IPS-20b (cell line): ENCODE measurements at regions not wholly inside any gene's neighbourhood (a gene's known extent, or its start where the extent isn't known, plus 50 kb on each side); places are given as distances from the start of the nearest gene placed in this dataset.
"Not testable (repeated sequence)": the region's sequence is repeated elsewhere in the genome, so short reads cannot be mapped to it uniquely, and the experiment has no call there.

Experiments
- H3K27ac ChIP-seq: one replicate; pipeline ENCODE4 v1.5.1; 2013; ENCODE audit warnings: low read length
- H3K27me3 ChIP-seq: 2 replicates; pipeline ENCODE4 v1.6.1; 2013; ENCODE audit warnings: mild to moderate bottlenecking, low read length, inconsistent platforms; ENCODE audit not compliant: insufficient read depth
- H3K36me3 ChIP-seq: 2 replicates; pipeline ENCODE4 v1.6.1; 2013; ENCODE audit warnings: low read depth, mild to moderate bottlenecking, inconsistent platforms, low read length, moderate library complexity; ENCODE audit not compliant: insufficient read depth
- H3K4me1 ChIP-seq: 2 replicates; pipeline ENCODE4 v1.6.1; 2013; ENCODE audit warnings: mild to moderate bottlenecking, control low read depth, inconsistent platforms, low read length, moderate library complexity; ENCODE audit not compliant: insufficient read depth
- H3K4me3 ChIP-seq: 2 replicates; pipeline ENCODE4 v1.5.1; 2013; ENCODE audit warnings: mild to moderate bottlenecking, low read length, inconsistent platforms
- H3K9ac ChIP-seq: 2 replicates; pipeline ENCODE4 v1.6.1; 2013; ENCODE audit warnings: low read depth, mild to moderate bottlenecking, inconsistent platforms, low read length, moderate library complexity
- H3K9me3 ChIP-seq: 2 replicates; pipeline ENCODE4 v1.6.1; 2013; ENCODE audit warnings: mild to moderate bottlenecking, low read depth, low read length, inconsistent platforms; ENCODE audit not compliant: insufficient read depth

DNA sequence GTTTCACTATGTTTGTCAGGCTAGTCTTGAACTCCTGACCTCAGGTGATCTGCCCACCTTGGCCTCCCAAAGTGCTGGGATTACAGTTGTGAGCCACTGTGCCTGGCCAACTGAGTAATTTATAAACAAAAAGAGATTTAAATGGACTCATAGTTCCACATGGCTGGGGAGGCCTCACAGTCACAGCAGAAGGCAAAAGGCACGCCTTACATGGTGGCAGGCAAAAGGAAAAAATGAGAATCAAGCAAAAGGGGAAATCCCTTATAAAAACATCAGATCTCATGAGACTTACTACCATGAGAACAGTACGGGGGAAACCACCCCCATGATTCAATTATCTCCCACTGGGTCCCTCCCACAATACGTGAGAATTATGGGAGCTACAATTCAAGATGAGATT is 73.2 kb upstream of the TIAM1 start:
- H3K36me3 ChIP-seq, H3K27ac ChIP-seq, H3K9ac ChIP-seq, H3K4me3 ChIP-seq, H3K4me1 ChIP-seq, H3K9me3 ChIP-seq, H3K27me3 ChIP-seq: not testable (repeated sequence)

DNA sequence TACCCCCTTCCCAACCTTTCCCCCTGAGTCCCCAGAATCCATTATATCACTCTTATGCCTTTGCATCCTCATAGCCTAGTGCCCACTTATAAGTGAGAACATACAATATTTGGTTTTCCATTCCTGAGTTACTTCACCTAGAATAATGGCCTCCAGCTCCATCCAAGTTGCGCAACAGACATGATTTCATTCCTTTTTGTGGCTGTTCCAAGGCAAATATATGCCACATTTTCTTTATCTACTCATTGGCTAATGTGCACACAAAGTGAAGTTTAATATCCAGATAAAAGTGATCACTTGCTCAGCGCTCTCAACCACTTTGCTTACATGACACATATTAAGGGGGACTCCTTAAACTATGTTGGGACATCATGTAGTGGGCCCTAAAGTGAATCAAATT is 72.4 kb upstream of the TIAM1 start:
- Histone ChIP-seq H3K27me3 (no peaks in the 10 kb centered on the region), H3K4me1 (0 out of 2 replicates have a peak, but pooled peaks cover 5% of the 10 kb centered on the region), H3K4me3 (no peak overlapping the region), H3K9ac (no peak overlapping the region), H3K27ac (no peak overlapping the region), H3K36me3 (no peaks in the 10 kb centered on the region), H3K9me3 (no peaks in the 10 kb centered on the region)

DNA sequence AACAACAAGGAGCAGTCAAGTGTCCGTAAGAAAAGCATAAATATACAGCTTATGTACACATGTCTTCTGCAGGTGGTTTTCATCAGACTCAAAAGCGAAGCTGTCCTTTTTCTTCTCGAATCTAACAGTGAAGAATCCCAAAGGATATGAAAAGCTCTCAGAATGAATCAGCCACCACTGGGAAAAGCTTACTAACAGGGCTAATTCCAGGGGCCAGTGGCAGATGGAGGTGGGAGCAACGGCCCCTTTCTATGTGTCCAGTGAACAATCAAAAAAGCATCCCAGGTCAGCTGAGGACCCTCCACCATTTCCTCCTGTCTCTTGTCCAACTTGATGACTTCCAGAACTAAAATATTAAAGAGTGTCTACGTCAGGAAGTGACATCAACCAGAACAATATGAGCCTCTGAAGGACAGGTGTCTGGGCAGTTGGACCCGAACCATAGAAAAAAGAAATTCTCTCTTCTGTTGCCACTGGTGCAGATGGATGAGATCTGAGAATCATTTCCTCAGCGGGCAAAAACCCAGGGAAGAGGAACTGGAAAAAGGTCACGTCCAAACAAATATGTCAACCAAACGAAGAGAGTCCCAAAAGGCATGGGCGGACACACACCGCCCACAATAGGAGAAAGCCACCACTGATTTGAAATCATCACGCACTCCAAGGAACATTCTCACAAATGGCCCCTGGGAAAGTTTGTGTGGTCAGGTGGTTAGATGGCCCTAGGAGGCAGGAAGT is 70.4 kb upstream of the TIAM1 start:
- Histone ChIP-seq H3K4me3 (no peak overlapping the region), H3K4me1 (0 out of 2 replicates have a peak, but pooled peaks cover 5% of the 10 kb centered on the region), H3K36me3 (no peaks in the 10 kb centered on the region), H3K9me3 (no peaks in the 10 kb centered on the region), H3K27ac (no peak overlapping the region), H3K27me3 (no peaks in the 10 kb centered on the region), H3K9ac (no peak overlapping the region)

DNA sequence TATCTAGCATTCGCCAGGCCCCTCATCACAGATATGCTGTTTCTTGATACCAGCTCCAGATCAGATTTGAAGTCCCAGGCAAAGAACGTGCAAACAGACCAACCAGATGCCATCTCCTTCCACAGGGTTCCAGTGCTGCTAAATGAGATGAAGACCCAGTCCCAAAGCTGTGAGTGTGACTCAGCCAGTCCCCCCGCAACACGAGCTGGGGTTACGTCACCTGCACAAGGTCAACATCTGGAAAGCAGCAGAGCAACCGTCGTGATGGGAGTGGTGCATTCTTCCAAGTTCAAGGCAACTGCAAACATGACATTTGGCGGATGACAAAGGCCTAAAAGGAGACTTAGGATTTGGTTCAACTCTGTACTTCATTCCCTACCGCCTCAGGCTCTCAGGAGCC is 69.6 kb upstream of the TIAM1 start:
- H3K36me3 ChIP-seq: no peaks in the 10 kb centered on the region
- no peak overlapping the region for H3K27ac ChIP-seq
- H3K4me1 ChIP-seq: 0 out of 2 replicates have a peak, but pooled peaks cover 5% of the 10 kb centered on the region
- H3K4me3 ChIP-seq: no peak overlapping the region
- H3K27me3 ChIP-seq: no peaks in the 10 kb centered on the region
- no peaks in the 10 kb centered on the region for H3K9me3 ChIP-seq
- H3K9ac ChIP-seq: no peak overlapping the region

DNA sequence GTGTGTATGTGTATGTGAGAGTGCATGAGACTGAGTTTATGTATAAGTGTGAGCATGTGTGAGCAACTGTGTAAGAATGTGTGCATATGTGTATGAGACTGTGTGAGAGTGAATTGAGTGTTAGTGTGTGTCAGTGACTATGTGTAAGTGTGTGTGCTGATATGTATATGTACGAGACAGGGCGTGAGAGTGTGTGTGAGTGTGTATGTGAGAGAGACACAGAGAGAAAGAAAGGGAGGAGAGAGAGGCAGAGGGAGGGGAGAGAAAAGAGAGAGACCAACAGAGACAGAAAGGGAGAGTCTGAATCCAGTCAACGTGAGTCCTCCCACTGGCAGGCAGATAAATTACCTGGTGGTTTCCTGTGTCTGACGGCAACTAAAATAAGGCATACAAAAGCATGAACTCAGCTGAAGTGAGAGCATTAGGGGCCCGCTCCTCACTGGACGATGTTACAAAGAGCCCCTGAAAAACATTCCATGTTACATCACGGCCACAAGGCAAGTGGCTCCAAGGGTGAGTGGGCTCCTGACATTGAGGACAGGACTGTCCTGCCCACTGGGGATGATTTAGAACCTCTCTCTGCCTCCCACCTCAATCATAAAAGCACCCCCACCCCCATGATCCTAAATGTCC is 66.6 kb upstream of the TIAM1 start:
- no peak overlapping the region for H3K4me3 ChIP-seq
- no peak overlapping the region for H3K27ac ChIP-seq
- H3K27me3 ChIP-seq: no peaks in the 10 kb centered on the region
- H3K36me3 ChIP-seq: no peaks in the 10 kb centered on the region
- H3K9ac ChIP-seq: no peak overlapping the region
- H3K4me1 ChIP-seq: no peaks in the 10 kb centered on the region
- no peaks in the 10 kb centered on the region for H3K9me3 ChIP-seq

DNA sequence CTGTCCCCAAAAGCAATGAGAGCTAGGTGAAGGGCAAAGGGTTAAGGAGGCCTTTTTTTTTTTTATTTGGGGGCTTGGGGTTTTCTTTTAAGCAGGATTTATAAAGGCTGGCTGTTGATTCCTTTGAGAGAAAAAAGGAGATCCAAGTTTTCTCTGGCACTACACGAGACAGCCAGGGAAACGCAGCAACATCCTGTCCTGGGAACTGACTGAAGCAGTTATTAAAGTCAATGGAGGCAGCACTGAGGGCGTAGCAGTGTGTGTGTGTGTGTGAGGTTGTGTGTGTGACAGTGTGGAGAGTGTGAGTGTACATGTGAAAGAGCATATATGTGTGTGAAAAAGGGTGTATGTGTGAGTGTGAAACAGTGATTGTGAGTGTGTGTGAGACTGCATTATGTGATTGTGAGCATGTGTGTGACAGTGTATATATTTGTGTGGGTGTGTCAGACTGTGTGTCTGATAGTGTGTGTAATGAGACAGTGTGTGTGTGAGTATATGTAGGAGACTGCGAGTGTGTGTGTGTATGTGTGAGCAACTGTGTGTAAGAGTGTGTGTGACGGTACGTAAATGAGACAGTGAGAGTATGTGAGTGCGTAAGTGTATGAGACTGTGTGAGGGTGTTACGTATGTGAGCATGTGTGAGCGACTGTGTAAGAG is 65.9 kb upstream of the TIAM1 start:
- H3K9ac ChIP-seq: no peak overlapping the region
- no peaks in the 10 kb centered on the region for H3K9me3 ChIP-seq
- H3K27me3 ChIP-seq: no peaks in the 10 kb centered on the region
- H3K4me3 ChIP-seq: no peak overlapping the region
- no peaks in the 10 kb centered on the region for H3K36me3 ChIP-seq
- no peak overlapping the region for H3K27ac ChIP-seq
- no peaks in the 10 kb centered on the region for H3K4me1 ChIP-seq

DNA sequence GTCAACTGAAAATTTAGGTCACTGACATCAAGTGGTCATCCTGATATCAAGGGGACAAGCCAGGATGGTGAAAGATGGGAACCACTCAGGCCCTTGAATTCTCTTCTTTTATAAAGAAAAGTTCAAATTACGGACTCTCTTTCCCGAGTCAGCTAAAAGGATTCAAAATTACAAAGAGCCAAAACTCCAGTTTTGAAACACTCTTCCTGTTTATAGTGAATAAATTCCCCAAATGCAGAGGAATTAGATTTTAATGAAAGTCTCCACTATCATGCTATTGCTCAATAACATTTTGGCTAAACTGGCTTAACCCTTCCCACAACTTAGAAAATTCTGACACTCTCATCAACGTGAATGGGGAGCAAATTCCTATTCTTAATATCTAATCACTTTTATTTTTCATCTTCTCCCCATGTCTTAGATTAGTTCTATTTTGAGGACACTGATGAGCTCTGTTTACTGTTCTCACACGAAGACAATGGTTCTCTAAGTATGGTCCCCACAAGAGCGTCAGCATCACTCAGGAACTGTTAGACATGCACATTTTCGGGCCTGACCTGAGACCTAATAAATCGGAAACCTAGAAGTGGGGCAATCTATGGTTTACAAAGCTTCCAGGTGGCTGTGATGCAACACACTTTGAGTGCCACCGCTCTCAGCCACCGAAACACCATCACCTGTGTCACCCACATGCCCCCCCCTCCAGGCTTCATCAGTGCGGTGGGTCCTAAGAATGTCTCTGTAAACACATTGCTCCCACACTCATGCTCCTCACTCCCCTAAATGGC is 64.4 kb upstream of the TIAM1 start:
- H3K9me3 ChIP-seq: no peaks in the 10 kb centered on the region
- H3K27ac ChIP-seq: no peak overlapping the region
- no peak overlapping the region for H3K9ac ChIP-seq
- no peak overlapping the region for H3K4me3 ChIP-seq
- no peaks in the 10 kb centered on the region for H3K36me3 ChIP-seq
- no peaks in the 10 kb centered on the region for H3K4me1 ChIP-seq
- H3K27me3 ChIP-seq: no peaks in the 10 kb centered on the region

DNA sequence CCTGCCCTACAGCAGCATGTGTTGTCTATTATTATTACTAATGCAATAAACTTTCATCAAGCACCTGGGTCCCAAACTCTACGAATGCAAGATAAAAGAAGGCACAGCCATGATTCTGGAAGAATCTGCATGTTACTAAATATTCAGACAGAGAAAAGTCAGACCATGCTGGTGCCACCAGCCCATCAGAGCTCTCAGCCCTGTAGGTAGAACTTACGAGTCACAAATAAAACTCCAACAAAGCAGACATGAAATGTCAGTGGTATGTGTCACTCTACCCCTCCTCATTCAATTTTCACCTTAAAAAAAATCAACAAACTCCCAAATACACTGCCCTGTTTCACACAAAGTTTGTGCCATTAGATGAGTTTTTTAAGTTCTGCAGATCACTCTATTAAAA is 62.4 kb upstream of the TIAM1 start:
- Histone ChIP-seq H3K9me3 (no peaks in the 10 kb centered on the region), H3K36me3 (no peaks in the 10 kb centered on the region), H3K27ac (no peak overlapping the region), H3K4me1 (no peaks in the 10 kb centered on the region), H3K9ac (no peak overlapping the region), H3K27me3 (no peaks in the 10 kb centered on the region), H3K4me3 (no peak overlapping the region)

DNA sequence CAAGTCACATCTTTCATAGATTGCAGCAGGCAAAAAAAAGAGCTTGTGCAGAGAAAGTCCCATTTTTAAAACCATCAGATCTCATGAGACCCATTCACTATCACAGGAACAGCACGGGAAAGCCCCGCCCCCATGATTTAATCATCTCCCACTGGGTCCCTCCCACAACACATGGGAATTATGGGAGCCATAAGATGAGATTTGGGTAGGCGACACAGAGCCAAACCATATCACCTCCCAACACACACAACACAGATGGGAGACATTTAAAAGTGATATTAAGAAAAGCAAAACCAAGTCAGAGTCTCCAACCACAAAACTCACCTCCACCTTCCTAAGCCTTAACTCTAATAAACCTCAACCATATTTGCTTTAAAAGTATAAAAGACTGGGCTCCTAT is 61.5 kb upstream of the TIAM1 start:
- Histone ChIP-seq H3K36me3 (no peaks in the 10 kb centered on the region), H3K9ac (no peak overlapping the region), H3K27ac (no peak overlapping the region), H3K27me3 (no peaks in the 10 kb centered on the region), H3K4me3 (no peak overlapping the region), H3K9me3 (no peaks in the 10 kb centered on the region), H3K4me1 (0 out of 2 replicates have a peak, but pooled peaks cover 4% of the 10 kb centered on the region)

DNA sequence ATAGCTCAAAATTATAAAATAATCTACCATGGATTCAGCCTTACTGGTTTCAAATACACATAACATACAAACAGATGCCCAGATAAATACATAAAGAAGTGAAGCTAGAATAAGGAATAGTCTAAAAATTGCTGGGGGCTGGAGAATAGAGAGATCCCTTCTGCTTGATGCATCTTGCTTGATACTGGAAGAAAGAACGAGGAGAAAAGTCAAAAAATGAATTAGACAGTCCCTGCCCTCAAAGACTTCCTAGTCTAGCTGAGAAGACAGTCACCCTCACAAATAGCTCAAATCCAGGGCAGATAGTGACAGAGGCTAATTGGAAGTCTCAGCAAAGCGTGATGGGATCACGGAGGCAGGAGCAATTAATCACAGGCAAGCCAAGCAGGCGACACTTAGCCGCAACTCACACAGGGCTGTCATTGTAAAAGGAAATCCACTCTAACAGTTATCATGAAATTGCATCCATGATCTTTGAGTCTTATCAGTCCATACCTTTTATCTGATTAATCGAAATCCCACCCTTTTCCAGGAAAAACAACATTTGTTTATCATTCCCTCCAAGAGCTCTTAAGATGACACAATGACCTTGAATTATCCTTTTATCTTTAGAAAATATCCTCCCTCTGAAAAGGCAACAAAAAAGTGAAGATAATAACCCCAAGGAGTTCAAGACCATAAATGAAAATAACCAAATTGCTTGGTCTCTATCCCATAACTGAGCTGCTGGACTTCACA is 59.7 kb upstream of the TIAM1 start:
- H3K9ac ChIP-seq: no peak overlapping the region
- H3K4me1 ChIP-seq: 0 out of 2 replicates have a peak, but pooled peaks cover 4% of the 10 kb centered on the region
- no peak overlapping the region for H3K27ac ChIP-seq

DNA sequence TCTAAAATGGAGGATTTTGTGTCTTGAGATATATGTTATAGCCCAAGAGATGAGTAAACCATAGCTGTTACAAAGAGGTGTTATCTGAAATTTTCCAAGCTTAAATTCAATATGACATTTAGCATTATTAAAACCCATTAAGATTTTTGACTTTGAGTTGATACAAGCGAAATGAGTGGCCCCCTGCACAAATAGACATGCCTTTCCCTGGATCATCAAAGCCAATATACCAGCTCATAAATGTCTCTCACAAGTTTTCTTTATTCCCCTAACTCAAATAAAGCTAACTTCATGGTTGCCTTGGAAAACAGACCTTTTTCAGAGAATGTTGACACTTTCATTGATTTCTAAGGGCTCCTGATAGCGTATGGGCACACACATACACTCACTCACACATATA is 55.5 kb upstream of the TIAM1 start:
- Histone ChIP-seq H3K4me1 (peaks cover 15% of the 10 kb centered on the region), H3K36me3 (no peaks in the 10 kb centered on the region), H3K9ac (no peak overlapping the region), H3K9me3 (no peaks in the 10 kb centered on the region), H3K4me3 (no peak overlapping the region), H3K27me3 (no peaks in the 10 kb centered on the region), H3K27ac (no peak overlapping the region)

More for the DNA sequence above, 59.7 kb upstream of the TIAM1 start:
- Histone ChIP-seq H3K4me3 (no peak overlapping the region), H3K9me3 (no peaks in the 10 kb centered on the region), H3K36me3 (no peaks in the 10 kb centered on the region), H3K27me3 (no peaks in the 10 kb centered on the region)
